NCI-H2227 (cell line): ENCODE measurements at regions not wholly inside any gene's neighbourhood (a gene's known extent, or its start where the extent isn't known, plus 50 kb on each side); places are given as distances from the start of the nearest gene placed in this dataset.

Experiments used
- DNase-seq: peaks from one replicate; lab custom pipeline; 2025; ENCODE audit not compliant: unreplicated experiment; lab: John Stamatoyannopoulos, UW

GRCh38 chr3:117735481-117736101 is 1026.0 kb downstream of the TUSC7 start:
- no peak for DNase-seq

- DNase-seq = no peak
These were observed 1027.3 kb downstream of the TUSC7 start for GRCh38 chr3:117736846-117737245.

GRCh38 chr3:117743993-117744392 is 1034.4 kb downstream of the TUSC7 start:
- no peak for DNase-seq

GRCh38 chr3:117744935-117745334 is 1035.4 kb downstream of the TUSC7 start:
- DNase-seq = no peak

GRCh38 chr3:117745516-117745915 is 1035.9 kb downstream of the TUSC7 start:
- DNase-seq = no peak

GRCh38 chr3:117746066-117746465 is 1036.5 kb downstream of the TUSC7 start:
- DNase-seq = no peak

GRCh38 chr3:117748131-117748530 is 1038.6 kb downstream of the TUSC7 start:
- no peak for DNase-seq

GRCh38 chr3:117750674-117751269 is 1041.2 kb downstream of the TUSC7 start:
- no peak for DNase-seq

GRCh38 chr3:117751651-117752050 is 1042.1 kb downstream of the TUSC7 start:
- no peak for DNase-seq

GRCh38 chr3:117752984-117753717 is 1043.6 kb downstream of the TUSC7 start:
- no peak for DNase-seq

GRCh38 chr3:117754058-117754457 is 1044.5 kb downstream of the TUSC7 start:
- DNase-seq = no peak

- DNase-seq = no peak
These were observed 1045.3 kb downstream of the TUSC7 start for GRCh38 chr3:117754841-117755240.

- DNase-seq = no peak
These were observed 1047.0 kb downstream of the TUSC7 start for GRCh38 chr3:117756563-117756962.

GRCh38 chr3:117761703-117762620 is 1052.4 kb downstream of the TUSC7 start:
- DNase-seq = no peak

- no peak for DNase-seq
These were observed 1053.0 kb downstream of the TUSC7 start for GRCh38 chr3:117762621-117763037.

GRCh38 chr3:117763561-117763960 is 1054.0 kb downstream of the TUSC7 start:
- no peak for DNase-seq

- no peak for DNase-seq
These were observed 1059.0 kb downstream of the TUSC7 start for GRCh38 chr3:117768581-117768980.

GRCh38 chr3:117774130-117774529 is 1064.6 kb downstream of the TUSC7 start:
- DNase-seq = no peak

GRCh38 chr3:117786349-117786748 is 1076.8 kb downstream of the TUSC7 start:
- no peak for DNase-seq

GRCh38 chr3:117788061-117788460 is 1078.5 kb downstream of the TUSC7 start:
- DNase-seq = no peak

GRCh38 chr3:117788506-117788905 is 1078.9 kb downstream of the TUSC7 start:
- no peak for DNase-seq
